PC-9 (cell line): ENCODE measurements at regions not wholly inside any gene's neighbourhood (a gene's known extent, or its start where the extent isn't known, plus 50 kb on each side); places are given as distances from the start of the nearest gene placed in this dataset.

Experiments
- BruUV-seq: library from RNA; stranded (reverse); fragments of 400-500 nt; replicated peaks from 2 replicates; lab custom pipeline; 2021; lab: Mats Ljungman, UMichigan
- CTCF ChIA-PET: fragments of 300-600 bp; sonication (Branson Sonifier 250); formaldehyde crosslinking; loops from one replicate; lab custom pipeline; 2022; ENCODE audit warnings: antibody characterized with exemption; lab: Charles Lee
- POLR2A ChIA-PET: fragments of 300-600 bp; sonication (Branson Sonifier 250); formaldehyde crosslinking; loops from one replicate; lab custom pipeline; 2022; ENCODE audit warnings: antibody characterized with exemption; ENCODE audit not compliant: unreplicated experiment; lab: Charles Lee
- DNase-seq, 2 experiments: peaks; one replicate each; pipeline versions ENCODE4 v3.0.0 to v3.0.0-alpha.2; 2015 to 2022; ENCODE audit warnings: mixed read lengths in 1 of 2
- H2AFZ ChIP-seq: fragments of 200-600 bp; sonication (generic); 2 replicates; pipeline ENCODE4 v1.8.1; 2017; ENCODE audit warnings: antibody characterized with exemption
- H3F3A ChIP-seq: fragments of 200-600 bp; sonication (generic); 2 replicates; pipeline ENCODE4 v1.8.1; 2017; ENCODE audit warnings: antibody characterized with exemption, mild to moderate bottlenecking, low read depth; ENCODE audit not compliant: insufficient read depth
- H3K27ac ChIP-seq: fragments of 200-600 bp; sonication (generic); 2 replicates; pipeline ENCODE4 v1.6.1; 2016; ENCODE audit warnings: mixed run types
- H3K27me3 ChIP-seq: fragments of 200-600 bp; sonication (generic); 2 replicates; pipeline ENCODE4 v1.6.1; 2016; ENCODE audit warnings: low read depth, mixed run types; ENCODE audit not compliant: insufficient read depth
- H3K36me3 ChIP-seq: fragments of 200-600 bp; sonication (generic); 2 replicates; pipeline ENCODE4 v1.6.1; 2016; ENCODE audit warnings: low read depth, mixed run types
- H3K4me1 ChIP-seq: fragments of 200-600 bp; sonication (generic); replicated peaks from 2 replicates; pipeline ENCODE4 v1.6.1; 2016; ENCODE audit warnings: mixed run types; ENCODE audit not compliant: insufficient read depth
- H3K4me2 ChIP-seq: fragments of 200-600 bp; sonication (generic); 2 replicates; pipeline ENCODE4 v1.6.1; 2017; ENCODE audit warnings: mixed run types
- H3K4me3 ChIP-seq: fragments of 200-600 bp; sonication (generic); 2 replicates; pipeline ENCODE4 v1.6.1; 2016; ENCODE audit warnings: mixed run types
- H3K79me2 ChIP-seq: fragments of 200-600 bp; sonication (generic); 2 replicates; pipeline ENCODE4 v1.6.1; 2017; ENCODE audit warnings: low read depth, mixed run types
- H3K9me2 ChIP-seq: fragments of 200-600 bp; sonication (generic); 2 replicates; pipeline ENCODE4 v1.8.1; 2017; ENCODE audit warnings: mild to moderate bottlenecking; ENCODE audit not compliant: insufficient read depth
- H3K9me3 ChIP-seq: fragments of 200-600 bp; sonication (generic); 2 replicates; pipeline ENCODE4 v1.8.1; 2016; ENCODE audit warnings: low read depth; ENCODE audit not compliant: insufficient read depth
- H4K20me1 ChIP-seq: fragments of 200-600 bp; sonication (generic); 2 replicates; pipeline ENCODE4 v1.8.1; 2017; ENCODE audit not compliant: insufficient read depth
- EZH2 ChIP-seq: fragments of 200-600 bp; sonication (generic); IDR thresholded peaks from 2 replicates; pipeline ENCODE4 v1.8.0; 2017; ENCODE audit warnings: antibody characterized with exemption, low read depth
- intact Hi-C: fragments of 100-400 bp; cut with micrococcal nuclease; formaldehyde crosslinking; loops from one replicate; pipeline ENCODE4 v1.10.0; 2022; ENCODE audit not compliant: unreplicated experiment
- TF ChIP-seq, protein P1 (sequence below): fragments of 200-600 bp; sonication (generic); conservative IDR thresholded peaks from 2 replicates; pipeline ENCODE4 v1.6.1; 2017; ENCODE audit warnings: mixed run types, antibody characterized with exemption, mild to moderate bottlenecking, moderate library complexity

DNA sequence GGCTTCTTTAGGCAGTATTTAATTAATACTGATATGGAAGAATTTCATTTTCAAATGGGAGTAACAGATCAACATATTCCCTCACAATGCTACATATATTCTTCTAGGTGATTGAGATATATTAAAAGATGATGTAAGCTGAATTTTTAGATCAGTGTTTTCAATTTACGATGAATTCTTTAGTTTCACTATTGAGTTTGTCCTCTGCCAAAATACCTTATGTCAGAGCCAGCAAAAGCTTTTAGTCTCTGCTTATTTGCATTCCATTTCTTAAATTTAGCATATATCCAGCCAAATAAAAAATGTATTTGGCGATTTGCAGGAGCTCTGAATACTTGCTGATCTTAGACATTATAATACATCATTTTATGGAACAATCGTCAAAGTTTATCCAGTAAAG is 144.3 kb downstream of the MOSPD2 start:
- no peak for TF ChIP-seq EZH2
- intact Hi-C loops, result no loop called here
- Histone ChIP-seq H4K20me1 (no peaks in the 10 kb centered on the region), H3K4me1 (no peaks in the 10 kb centered on the region), H3F3A (no peaks in the 10 kb centered on the region), H2AFZ (no peak overlapping the region), H3K36me3 (no peaks in the 10 kb centered on the region), H3K27me3 (no peaks in the 10 kb centered on the region), H3K27ac (no peak overlapping the region), H3K4me3 (no peak overlapping the region), H3K9me2 (no peaks in the 10 kb centered on the region), H3K9me3 (no peaks in the 10 kb centered on the region), H3K79me2 (no peaks in the 10 kb centered on the region), H3K4me2 (no peak overlapping the region)
- DNase-seq, result no peak
- ChIA-PET POLR2A (no interaction called here), CTCF (no interaction called here)
- no TSS peak for BruUV-seq

DNA sequence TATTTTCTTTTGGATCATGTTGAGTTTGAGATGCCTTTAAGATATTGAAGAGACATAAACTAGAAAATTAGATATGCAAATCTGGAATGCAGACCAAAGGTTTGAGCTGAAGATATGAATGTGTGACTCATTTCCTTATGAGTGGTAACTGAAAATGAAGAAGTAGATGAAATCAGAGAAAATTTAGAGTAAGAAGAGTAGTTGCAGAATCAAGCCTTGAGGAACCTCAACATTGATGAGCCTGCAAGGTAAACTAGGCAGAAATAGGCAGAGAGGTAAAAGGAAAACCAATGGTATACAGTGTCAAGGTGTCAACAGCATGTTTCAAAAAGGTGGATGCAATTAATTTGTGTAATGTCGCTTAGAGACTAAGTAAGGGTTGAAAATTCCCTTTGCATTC is 142.8 kb downstream of the MOSPD2 start:
- POLR2A ChIA-PET, result no interaction called here
- no peaks in the 10 kb centered on the region for H3K27me3 ChIP-seq
- no peak overlapping the region for H3K4me2 ChIP-seq
- no peaks in the 10 kb centered on the region for H3K79me2 ChIP-seq
- H3K36me3 ChIP-seq, result no peaks in the 10 kb centered on the region
- no peak overlapping the region for H2AFZ ChIP-seq
- no peak overlapping the region for H3K4me3 ChIP-seq
- H3K9me3 ChIP-seq, result no peaks in the 10 kb centered on the region
- H3F3A ChIP-seq, result no peaks in the 10 kb centered on the region
- TF ChIP-seq EZH2, result no peak
- TF ChIP-seq, protein P1, sequence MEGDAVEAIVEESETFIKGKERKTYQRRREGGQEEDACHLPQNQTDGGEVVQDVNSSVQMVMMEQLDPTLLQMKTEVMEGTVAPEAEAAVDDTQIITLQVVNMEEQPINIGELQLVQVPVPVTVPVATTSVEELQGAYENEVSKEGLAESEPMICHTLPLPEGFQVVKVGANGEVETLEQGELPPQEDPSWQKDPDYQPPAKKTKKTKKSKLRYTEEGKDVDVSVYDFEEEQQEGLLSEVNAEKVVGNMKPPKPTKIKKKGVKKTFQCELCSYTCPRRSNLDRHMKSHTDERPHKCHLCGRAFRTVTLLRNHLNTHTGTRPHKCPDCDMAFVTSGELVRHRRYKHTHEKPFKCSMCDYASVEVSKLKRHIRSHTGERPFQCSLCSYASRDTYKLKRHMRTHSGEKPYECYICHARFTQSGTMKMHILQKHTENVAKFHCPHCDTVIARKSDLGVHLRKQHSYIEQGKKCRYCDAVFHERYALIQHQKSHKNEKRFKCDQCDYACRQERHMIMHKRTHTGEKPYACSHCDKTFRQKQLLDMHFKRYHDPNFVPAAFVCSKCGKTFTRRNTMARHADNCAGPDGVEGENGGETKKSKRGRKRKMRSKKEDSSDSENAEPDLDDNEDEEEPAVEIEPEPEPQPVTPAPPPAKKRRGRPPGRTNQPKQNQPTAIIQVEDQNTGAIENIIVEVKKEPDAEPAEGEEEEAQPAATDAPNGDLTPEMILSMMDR, result no peak
- H3K9me2 ChIP-seq, result no peaks in the 10 kb centered on the region
- no TSS peak for BruUV-seq
- no peak for DNase-seq
- intact Hi-C loops, result no loop called here
- H3K27ac ChIP-seq, result no peak overlapping the region
- CTCF ChIA-PET, result no interaction called here
- no peaks in the 10 kb centered on the region for H3K4me1 ChIP-seq
- H4K20me1 ChIP-seq, result no peaks in the 10 kb centered on the region

DNA sequence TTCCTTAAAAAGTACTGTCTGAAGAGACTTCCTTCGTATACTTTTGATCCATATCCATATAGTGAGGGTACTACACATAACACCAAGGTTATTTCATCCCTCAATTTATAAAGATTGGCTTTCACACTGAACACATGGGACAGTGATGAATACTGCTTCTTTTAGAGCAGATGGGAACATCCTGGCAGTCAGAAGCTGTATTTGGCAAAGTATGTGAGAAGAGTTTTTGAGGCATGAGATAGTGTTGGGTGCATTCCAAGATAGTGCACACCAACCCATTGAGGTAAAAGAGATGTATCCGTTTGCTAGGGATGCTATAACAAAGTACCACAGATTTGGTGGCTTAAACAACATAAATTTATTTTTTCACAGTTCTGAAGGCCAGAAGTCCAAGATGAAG is 141.1 kb downstream of the MOSPD2 start:
- TF ChIP-seq, protein P1, result no peak
- TF ChIP-seq EZH2, result no peak
- no TSS peak for BruUV-seq

DNA sequence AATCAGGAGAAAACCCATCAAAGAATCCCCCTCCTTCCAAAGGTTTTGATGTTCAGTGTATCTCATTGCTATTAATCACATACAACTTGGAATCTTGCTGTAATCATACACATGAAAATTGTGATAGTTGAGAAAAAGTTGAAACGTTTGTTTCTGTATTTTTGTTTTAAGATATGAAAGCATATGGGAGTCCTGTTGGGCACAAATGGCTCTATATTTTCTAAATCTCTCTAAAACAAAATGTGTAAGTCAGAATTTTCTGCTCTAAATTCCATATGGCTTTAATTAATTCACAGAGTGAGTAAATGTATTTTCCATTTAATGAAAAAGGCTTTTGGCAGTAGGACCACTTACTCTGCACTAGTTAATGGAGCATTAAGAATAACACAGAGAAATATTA is 140.2 kb downstream of the MOSPD2 start:
- ChIA-PET CTCF (no interaction called here), POLR2A (no interaction called here)
- BruUV-seq, result no TSS peak
- DNase-seq, result no peak
- Histone ChIP-seq H3K27ac (no peak overlapping the region), H3K4me2 (no peak overlapping the region), H3K4me1 (no peaks in the 10 kb centered on the region), H3K36me3 (no peaks in the 10 kb centered on the region), H4K20me1 (no peaks in the 10 kb centered on the region), H3K4me3 (no peak overlapping the region), H3F3A (no peaks in the 10 kb centered on the region), H3K9me2 (no peaks in the 10 kb centered on the region), H3K79me2 (no peaks in the 10 kb centered on the region), H3K27me3 (no peaks in the 10 kb centered on the region), H3K9me3 (no peaks in the 10 kb centered on the region), H2AFZ (no peak overlapping the region)
- intact Hi-C loops, result no loop called here
- no peak for TF ChIP-seq EZH2
- TF ChIP-seq, protein P1, result no peak

More for the DNA sequence above, 141.1 kb downstream of the MOSPD2 start:
- DNase-seq, result no peak
- Histone ChIP-seq H3F3A (no peaks in the 10 kb centered on the region), H3K27me3 (no peaks in the 10 kb centered on the region), H3K9me3 (no peaks in the 10 kb centered on the region), H3K9me2 (no peaks in the 10 kb centered on the region), H3K4me1 (no peaks in the 10 kb centered on the region), H3K36me3 (no peaks in the 10 kb centered on the region), H3K4me2 (no peak overlapping the region), H3K4me3 (no peak overlapping the region), H3K27ac (no peak overlapping the region), H2AFZ (no peak overlapping the region), H3K79me2 (no peaks in the 10 kb centered on the region), H4K20me1 (no peaks in the 10 kb centered on the region)
- CTCF ChIA-PET, result no interaction called here
- intact Hi-C loops, result no loop called here
- POLR2A ChIA-PET, result no interaction called here
